ENCODE measurements at regions not wholly inside any gene's neighbourhood (a gene's known extent, or its start where the extent isn't known, plus 50 kb on each side); places are given as distances from the start of the nearest gene placed in this dataset.

DNA sequence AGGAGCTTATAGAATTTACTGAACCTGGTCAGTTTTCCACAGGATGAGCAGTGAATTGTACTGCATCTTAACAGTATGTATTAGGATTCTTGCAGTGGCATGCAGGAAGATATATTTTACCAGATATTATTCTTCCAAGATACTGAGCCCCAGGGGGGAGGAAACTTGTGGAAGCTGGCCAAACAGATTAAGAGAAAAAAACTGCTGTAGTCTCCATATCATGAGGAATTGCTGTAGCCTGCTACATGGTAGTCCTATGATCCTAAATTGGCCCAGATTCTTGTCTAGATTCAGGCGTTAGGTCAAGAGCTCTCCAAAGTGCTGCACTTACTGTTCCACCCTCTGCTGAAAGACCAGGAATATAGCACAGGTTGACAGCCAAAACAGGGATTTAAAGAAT, 275.5 kb upstream of the TAS2R1 start:
- Histone ChIP-seq H3K4me2 (ENCODE audit: low read depth, low read length) (no peak overlapping the region), H3K9me3 (ENCODE audit: control insufficient read depth, insufficient read depth, low read length) (no peaks in the 10 kb centered on the region), H3K23ac (ENCODE audit: low read depth, low read length) (no peak overlapping the region), H2BK15ac (ENCODE audit: low read depth, low read length) (no peak overlapping the region), H3K14ac (replicated peaks; ENCODE audit: low read depth, low read length) (no peak overlapping the region), H2AK9ac (replicated peaks; ENCODE audit: low read depth, low read length, poor library complexity) (no peak overlapping the region), H3K36me3 (ENCODE audit: control insufficient read depth, insufficient read depth, low read length) (no peaks in the 10 kb centered on the region), H4K91ac (ENCODE audit: insufficient read depth, low read depth, low read length) (no peak overlapping the region), H3K79me1 (ENCODE audit: low read depth in 1 of 2, low read length in 2 of 2) (no peaks in the 10 kb centered on the region), H4K8ac (ENCODE audit: low read depth in 2 of 2, low read length in 2 of 2) (no peak overlapping the region), H2BK120ac (ENCODE audit: low read depth, low read length) (no peak overlapping the region), H2AK5ac (ENCODE audit: low read depth, low read length) (no peak overlapping the region), H2BK5ac (ENCODE audit: low read depth, low read length, poor library complexity, severe bottlenecking) (no peak overlapping the region), H3K4me3 (ENCODE audit: insufficient read depth, low read depth, low read length) (no peak overlapping the region), H3K9ac (ENCODE audit: low read depth, low read length) (no peak overlapping the region), H3K27ac (ENCODE audit: insufficient read depth, low read length) (no peak overlapping the region), H3K27me3 (ENCODE audit: control insufficient read depth, insufficient read depth, low read length) (no peaks in the 10 kb centered on the region; the same call in 1 of the 2 replicates), H3K4me1 (ENCODE audit: control insufficient read depth, insufficient read depth, low read length) (no peaks in the 10 kb centered on the region), H3K18ac (ENCODE audit: low read depth, low read length) (no peak overlapping the region), H2AFZ (replicated peaks; ENCODE audit: low read length, poor library complexity) (no peak overlapping the region), H4K5ac (ENCODE audit: low read depth, low read length) (no peak overlapping the region), H3K9me1 (ENCODE audit: insufficient read depth, low read length) (no peaks in the 10 kb centered on the region; the same call in 1 of the 2 replicates), H3K4ac (ENCODE audit: low read depth, low read length) (no peak overlapping the region), H4K20me1 (ENCODE audit: insufficient read depth, low read length) (no peaks in the 10 kb centered on the region), H3K56ac (ENCODE audit: extremely low read depth, insufficient read depth, low read length) (no peak overlapping the region), H2BK20ac (ENCODE audit: low read depth, low read length) (no peak overlapping the region)
- in situ Hi-C loops (cut with MboI; ENCODE audit: low sequenced_read_pairs) = no loop called here
- BruUV-seq (replicated peaks) = no TSS peak
- no peak for TF ChIP-seq CHD1 (IDR thresholded peaks at IDR 0.05; ENCODE audit: low read depth, low read length)
- TF ChIP-seq BHLHE40 (IDR thresholded peaks at IDR 0.05; ENCODE audit: low read depth, low read length) = no peak
- TF ChIP-seq NFE2L2 (IDR thresholded peaks at IDR 0.05; ENCODE audit: low read depth, low read length) = no peak
- TF ChIP-seq MXI1 (IDR thresholded peaks at IDR 0.05; ENCODE audit: borderline replicate concordance, low read depth, low read length) = no peak
- no peak for TF ChIP-seq RAD21 (IDR thresholded peaks at IDR 0.05; ENCODE audit: low read length)
- no peak for TF ChIP-seq RCOR1 (IDR thresholded peaks at IDR 0.05; ENCODE audit: insufficient replicate concordance, low read length)
- TF ChIP-seq, protein P1, sequence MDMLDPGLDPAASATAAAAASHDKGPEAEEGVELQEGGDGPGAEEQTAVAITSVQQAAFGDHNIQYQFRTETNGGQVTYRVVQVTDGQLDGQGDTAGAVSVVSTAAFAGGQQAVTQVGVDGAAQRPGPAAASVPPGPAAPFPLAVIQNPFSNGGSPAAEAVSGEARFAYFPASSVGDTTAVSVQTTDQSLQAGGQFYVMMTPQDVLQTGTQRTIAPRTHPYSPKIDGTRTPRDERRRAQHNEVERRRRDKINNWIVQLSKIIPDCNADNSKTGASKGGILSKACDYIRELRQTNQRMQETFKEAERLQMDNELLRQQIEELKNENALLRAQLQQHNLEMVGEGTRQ (IDR thresholded peaks at IDR 0.05; ENCODE audit: low read depth, low read length) = no peak
- POLR2A ChIA-PET (ENCODE audit: unreplicated experiment) = no interaction called here
- no peak for ATAC-seq (ENCODE audit: low read depth)
- DNase-seq = no peak
- CTCF ChIA-PET = no interaction called here
- dilution Hi-C loops (cut with HindIII; ENCODE audit: low sequenced_read_pairs, unreplicated experiment) = no loop called here
- 0% methylated on average over 1 of the region's 1 CpG; no CpG with 5 or more reads in 1 of the 2 experiments for WGBS, 2 experiments (ENCODE audit: extremely low coverage in 2 of 2, insufficient read length in 1 of 2)
- intact Hi-C loops (cut with micrococcal nuclease) = no loop called here

Data from IMR-90 (cell line).